BLaER1 (cell line): ENCODE measurements at regions not wholly inside any gene's neighbourhood (a gene's known extent, or its start where the extent isn't known, plus 50 kb on each side); places are given as distances from the start of the nearest gene placed in this dataset.

Experiments
- H3K27ac ChIP-seq: shearing (Covaris generic); formaldehyde crosslinking; 2 replicates; pipeline ENCODE4 v1.8.1; 2022
- H3K27me3 ChIP-seq: shearing (Covaris generic); formaldehyde crosslinking; 2 replicates; pipeline ENCODE4 v1.8.1; 2022
- H3K36me3 ChIP-seq: shearing (Covaris generic); formaldehyde crosslinking; 2 replicates; pipeline ENCODE4 v1.8.1; 2022
- H3K4me1 ChIP-seq: shearing (Covaris generic); formaldehyde crosslinking; 2 replicates; pipeline ENCODE4 v1.8.1; 2022
- H3K4me2 ChIP-seq: shearing (Covaris generic); formaldehyde crosslinking; 2 replicates; pipeline ENCODE4 v1.8.1; 2022
- H3K4me3 ChIP-seq: shearing (Covaris generic); formaldehyde crosslinking; 2 replicates; pipeline ENCODE4 v1.8.1; 2022
- H3K9ac ChIP-seq: shearing (Covaris generic); formaldehyde crosslinking; 2 replicates; pipeline ENCODE4 v1.8.1; 2022
- H3K9me3 ChIP-seq: shearing (Covaris generic); formaldehyde crosslinking; 2 replicates; pipeline ENCODE4 v1.8.1; 2022
- H4K20me1 ChIP-seq: shearing (Covaris generic); formaldehyde crosslinking; 2 replicates; pipeline ENCODE4 v1.8.1; 2022
- Cebpa-rat ChIP-seq: shearing (Covaris generic); IDR thresholded peaks from 2 replicates; pipeline ENCODE4 v1.8.1; 2022

- no peak overlapping the region for H3K4me2 ChIP-seq
- 0 out of 2 replicates have a peak, but pooled peaks cover 4% of the 10 kb centered on the region for H3K4me1 ChIP-seq
- no peaks in the 10 kb centered on the region for H3K9me3 ChIP-seq
- TF ChIP-seq Cebpa-rat: no peak
- no peaks in the 10 kb centered on the region for H3K36me3 ChIP-seq
- no peak overlapping the region for H3K9ac ChIP-seq
- H3K27ac ChIP-seq: no peak overlapping the region
- no peaks in the 10 kb centered on the region for H3K27me3 ChIP-seq
- no peaks in the 10 kb centered on the region for H4K20me1 ChIP-seq
- no peak overlapping the region for H3K4me3 ChIP-seq
Observed at GRCh38 chr3:28856796-28857195, 424.1 kb upstream of the RBMS3 start.

GRCh38 chr3:28859897-28860296 lies 421.0 kb upstream of the RBMS3 start:
- H4K20me1 ChIP-seq: no peaks in the 10 kb centered on the region
- H3K4me1 ChIP-seq: 0 out of 2 replicates have a peak, but pooled peaks cover 6% of the 10 kb centered on the region
- H3K27ac ChIP-seq: no peak overlapping the region
- H3K27me3 ChIP-seq: no peaks in the 10 kb centered on the region
- no peaks in the 10 kb centered on the region for H3K9me3 ChIP-seq
- H3K4me3 ChIP-seq: no peak overlapping the region
- no peak for TF ChIP-seq Cebpa-rat
- no peak overlapping the region for H3K4me2 ChIP-seq
- H3K36me3 ChIP-seq: no peaks in the 10 kb centered on the region
- H3K9ac ChIP-seq: no peak overlapping the region

GRCh38 chr3:28860307-28860706 lies 420.6 kb upstream of the RBMS3 start:
- no peaks in the 10 kb centered on the region for H3K36me3 ChIP-seq
- 0 out of 2 replicates have a peak, but pooled peaks cover 6% of the 10 kb centered on the region for H3K4me1 ChIP-seq
- H3K4me3 ChIP-seq: no peak overlapping the region
- H3K9me3 ChIP-seq: no peaks in the 10 kb centered on the region
- H3K9ac ChIP-seq: no peak overlapping the region
- no peak overlapping the region for H3K27ac ChIP-seq
- H4K20me1 ChIP-seq: no peaks in the 10 kb centered on the region
- no peaks in the 10 kb centered on the region for H3K27me3 ChIP-seq
- 0 out of 2 replicates have a peak, but pooled peaks have one; percentile 18 for TF ChIP-seq Cebpa-rat
- no peak overlapping the region for H3K4me2 ChIP-seq

- H3K36me3 ChIP-seq: no peaks in the 10 kb centered on the region
- H3K27me3 ChIP-seq: no peaks in the 10 kb centered on the region
- no peak for TF ChIP-seq Cebpa-rat
- H4K20me1 ChIP-seq: no peaks in the 10 kb centered on the region
- no peak overlapping the region for H3K9ac ChIP-seq
- no peak overlapping the region for H3K4me2 ChIP-seq
- H3K27ac ChIP-seq: no peak overlapping the region
- no peak overlapping the region for H3K4me3 ChIP-seq
- no peaks in the 10 kb centered on the region for H3K9me3 ChIP-seq
- H3K4me1 ChIP-seq: 0 out of 2 replicates have a peak, but pooled peaks cover 6% of the 10 kb centered on the region
Observed at GRCh38 chr3:28863186-28863585, 417.7 kb upstream of the RBMS3 start.

DNA sequence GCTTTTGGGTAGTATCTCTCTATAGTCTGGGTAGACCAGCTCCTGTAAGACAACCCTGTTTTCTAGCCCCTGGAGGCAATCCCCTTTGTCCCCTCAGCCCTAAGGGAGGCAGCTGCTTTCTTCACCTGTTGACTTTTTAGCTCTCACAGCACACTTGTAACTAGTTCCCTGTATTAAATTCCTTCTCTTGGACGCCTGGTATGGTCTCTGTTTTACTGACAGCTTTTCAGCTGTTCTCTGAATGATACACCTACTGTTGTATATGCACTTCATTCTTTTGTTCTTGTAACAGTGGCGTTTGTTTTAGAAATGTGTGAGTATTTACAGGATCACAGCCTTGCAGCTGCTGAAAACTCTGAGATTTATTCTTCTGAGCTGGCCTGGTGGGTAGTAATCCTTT lies 413.0 kb upstream of the RBMS3 start:
- Histone ChIP-seq H3K9me3 (no peaks in the 10 kb centered on the region), H3K27me3 (no peaks in the 10 kb centered on the region), H3K4me1 (no peaks in the 10 kb centered on the region), H4K20me1 (no peaks in the 10 kb centered on the region), H3K4me3 (no peak overlapping the region), H3K9ac (no peak overlapping the region), H3K27ac (no peak overlapping the region), H3K4me2 (no peak overlapping the region), H3K36me3 (no peaks in the 10 kb centered on the region)
- no peak for TF ChIP-seq Cebpa-rat

DNA sequence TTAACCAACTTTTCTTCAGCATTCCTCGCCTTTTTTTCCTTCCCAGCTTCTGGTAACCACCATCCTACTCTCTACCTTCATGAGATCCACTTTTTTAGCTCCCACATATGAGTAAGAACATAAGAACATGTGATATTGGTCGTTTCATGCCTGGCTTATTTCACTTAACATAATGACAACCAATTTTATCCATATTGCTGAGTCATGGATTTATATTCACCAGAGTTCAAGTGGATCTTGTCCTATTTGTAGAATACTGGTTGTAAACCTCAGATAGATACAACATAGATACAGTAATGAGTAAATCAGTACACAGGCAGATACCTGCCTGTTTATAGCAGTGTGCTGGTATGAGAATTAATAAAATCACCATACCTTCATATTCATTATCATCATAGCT lies 412.0 kb upstream of the RBMS3 start:
- Histone ChIP-seq H3K27me3 (no peaks in the 10 kb centered on the region), H3K4me1 (no peaks in the 10 kb centered on the region), H3K9ac (no peak overlapping the region), H3K36me3 (no peaks in the 10 kb centered on the region), H3K4me2 (no peak overlapping the region), H4K20me1 (no peaks in the 10 kb centered on the region), H3K27ac (no peak overlapping the region), H3K9me3 (no peaks in the 10 kb centered on the region), H3K4me3 (no peak overlapping the region)
- TF ChIP-seq Cebpa-rat: no peak

GRCh38 chr3:28877912-28878311 lies 403.0 kb upstream of the RBMS3 start:
- H3K4me1 ChIP-seq: no peaks in the 10 kb centered on the region
- H4K20me1 ChIP-seq: no peaks in the 10 kb centered on the region
- H3K36me3 ChIP-seq: no peaks in the 10 kb centered on the region
- no peak overlapping the region for H3K4me3 ChIP-seq
- TF ChIP-seq Cebpa-rat: no peak
- no peaks in the 10 kb centered on the region for H3K9me3 ChIP-seq
- no peak overlapping the region for H3K4me2 ChIP-seq
- no peak overlapping the region for H3K9ac ChIP-seq
- no peaks in the 10 kb centered on the region for H3K27me3 ChIP-seq
- no peak overlapping the region for H3K27ac ChIP-seq

GRCh38 chr3:28890373-28890772 lies 390.5 kb upstream of the RBMS3 start:
- Histone ChIP-seq H3K4me3 (no peak overlapping the region), H3K36me3 (no peaks in the 10 kb centered on the region), H3K4me1 (no peaks in the 10 kb centered on the region), H3K9me3 (no peaks in the 10 kb centered on the region), H3K27ac (no peak overlapping the region), H3K4me2 (no peak overlapping the region), H3K27me3 (no peaks in the 10 kb centered on the region), H4K20me1 (no peaks in the 10 kb centered on the region), H3K9ac (no peak overlapping the region)
- no peak for TF ChIP-seq Cebpa-rat

- no peak overlapping the region for H3K4me2 ChIP-seq
- peak; percentile 11; the same call in 1 of the 2 replicates for TF ChIP-seq Cebpa-rat
- H3K27ac ChIP-seq: no peak overlapping the region
- no peaks in the 10 kb centered on the region for H3K9me3 ChIP-seq
- H4K20me1 ChIP-seq: no peaks in the 10 kb centered on the region
- no peak overlapping the region for H3K9ac ChIP-seq
- no peak overlapping the region for H3K4me3 ChIP-seq
- no peaks in the 10 kb centered on the region for H3K27me3 ChIP-seq
- H3K4me1 ChIP-seq: no peaks in the 10 kb centered on the region
- no peaks in the 10 kb centered on the region for H3K36me3 ChIP-seq
Observed at GRCh38 chr3:28891485-28891884, 389.4 kb upstream of the RBMS3 start.

DNA sequence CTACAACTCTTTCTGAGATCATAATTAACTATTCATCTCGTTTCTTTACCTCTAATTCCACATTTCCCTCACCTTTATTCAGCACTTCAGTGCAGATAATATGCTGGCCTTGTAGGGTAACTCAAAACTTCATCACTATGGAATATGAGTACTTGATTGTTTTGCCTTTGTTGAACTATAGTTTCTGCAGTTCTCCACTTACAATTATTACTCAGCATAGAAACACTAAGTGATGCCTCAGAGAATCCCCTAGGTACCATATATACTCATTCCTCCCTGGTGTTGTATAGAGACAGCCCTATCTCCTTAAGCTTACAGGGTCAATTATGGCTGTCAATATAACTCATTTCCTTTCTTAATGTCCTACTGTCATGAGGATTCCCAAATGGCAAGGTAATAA lies 380.6 kb upstream of the RBMS3 start:
- H3K27ac ChIP-seq: no peak overlapping the region
- no peaks in the 10 kb centered on the region for H3K36me3 ChIP-seq
- TF ChIP-seq Cebpa-rat: no peak
- no peaks in the 10 kb centered on the region for H4K20me1 ChIP-seq
- H3K4me1 ChIP-seq: no peaks in the 10 kb centered on the region
- H3K9ac ChIP-seq: no peak overlapping the region
- no peaks in the 10 kb centered on the region; the same call in 1 of the 2 replicates for H3K27me3 ChIP-seq
- H3K4me3 ChIP-seq: no peak overlapping the region
- peaks cover 7% of the 10 kb centered on the region; the same call in 1 of the 2 replicates for H3K9me3 ChIP-seq
- H3K4me2 ChIP-seq: no peak overlapping the region

GRCh38 chr3:28901018-28901417 lies 379.9 kb upstream of the RBMS3 start:
- Histone ChIP-seq H3K4me2 (no peak overlapping the region), H3K4me3 (no peak overlapping the region), H3K36me3 (no peaks in the 10 kb centered on the region), H3K27me3 (no peaks in the 10 kb centered on the region; the same call in 1 of the 2 replicates), H4K20me1 (no peaks in the 10 kb centered on the region), H3K9me3 (peaks cover 7% of the 10 kb centered on the region; the same call in 1 of the 2 replicates), H3K4me1 (no peaks in the 10 kb centered on the region), H3K9ac (no peak overlapping the region), H3K27ac (no peak overlapping the region)
- no peak for TF ChIP-seq Cebpa-rat
